H1 (cell line): ENCODE measurements at regions not wholly inside any gene's neighbourhood (a gene's known extent, or its start where the extent isn't known, plus 50 kb on each side); places are given as distances from the start of the nearest gene placed in this dataset.

Source experiments
- ASH2L ChIP-seq: fragments of 200-600, 300-600 bp; sonication (generic); IDR thresholded peaks from one replicate; pipeline ENCODE4 v1.7.1; 2017; ENCODE audit warnings: low read length
- BACH1 ChIP-seq: IDR thresholded peaks from 2 replicates; pipeline ENCODE4 v1.6.1; 2012; ENCODE audit warnings: low read length, improper control_type of control experiment
- CHD1 ChIP-seq: IDR thresholded peaks from 2 replicates; pipeline ENCODE4 v1.6.1; 2012; ENCODE audit warnings: low read depth, low read length, improper control_type of control experiment
- CHD7 ChIP-seq: fragments of 300-600 bp; sonication (generic); IDR thresholded peaks from 2 replicates; pipeline ENCODE4 v1.7.1; 2012; ENCODE audit warnings: low read length, moderate library complexity, mild to moderate bottlenecking, inconsistent platforms; ENCODE audit not compliant: insufficient replicate concordance
- CREB1 ChIP-seq: IDR thresholded peaks from 2 replicates; pipeline ENCODE4 v1.6.1; 2012; ENCODE audit warnings: inconsistent platforms
- HDAC6 ChIP-seq: IDR thresholded peaks from one replicate; pipeline ENCODE4 v1.7.1; 2012; ENCODE audit warnings: low read depth, mild to moderate bottlenecking, inconsistent platforms, low read length, moderate library complexity
- RBBP5 ChIP-seq: IDR thresholded peaks from 2 replicates; pipeline ENCODE4 v1.7.1; 2012; ENCODE audit warnings: low read depth, mild to moderate bottlenecking, inconsistent platforms, low read length, moderate library complexity, borderline replicate concordance
- RFX5 ChIP-seq: IDR thresholded peaks from 2 replicates; pipeline ENCODE4 v1.6.1; 2011; ENCODE audit warnings: low read depth, low read length, improper control_type of control experiment, borderline replicate concordance
- SP1 ChIP-seq: IDR thresholded peaks from 2 replicates; pipeline ENCODE4 v1.6.1; 2011; ENCODE audit warnings: low read depth, low read length
- SP4 ChIP-seq: IDR thresholded peaks from 2 replicates; pipeline ENCODE4 v1.6.1; 2012; ENCODE audit warnings: low read length, inconsistent platforms
- TAF1 ChIP-seq: IDR thresholded peaks from 2 replicates; pipeline ENCODE4 v1.6.1; 2011; ENCODE audit warnings: mild to moderate bottlenecking, low read depth, low read length
- TEAD4 ChIP-seq: IDR thresholded peaks from 2 replicates; pipeline ENCODE4 v1.6.1; 2012; ENCODE audit warnings: low read depth, low read length, inconsistent platforms, mixed read lengths

DNA sequence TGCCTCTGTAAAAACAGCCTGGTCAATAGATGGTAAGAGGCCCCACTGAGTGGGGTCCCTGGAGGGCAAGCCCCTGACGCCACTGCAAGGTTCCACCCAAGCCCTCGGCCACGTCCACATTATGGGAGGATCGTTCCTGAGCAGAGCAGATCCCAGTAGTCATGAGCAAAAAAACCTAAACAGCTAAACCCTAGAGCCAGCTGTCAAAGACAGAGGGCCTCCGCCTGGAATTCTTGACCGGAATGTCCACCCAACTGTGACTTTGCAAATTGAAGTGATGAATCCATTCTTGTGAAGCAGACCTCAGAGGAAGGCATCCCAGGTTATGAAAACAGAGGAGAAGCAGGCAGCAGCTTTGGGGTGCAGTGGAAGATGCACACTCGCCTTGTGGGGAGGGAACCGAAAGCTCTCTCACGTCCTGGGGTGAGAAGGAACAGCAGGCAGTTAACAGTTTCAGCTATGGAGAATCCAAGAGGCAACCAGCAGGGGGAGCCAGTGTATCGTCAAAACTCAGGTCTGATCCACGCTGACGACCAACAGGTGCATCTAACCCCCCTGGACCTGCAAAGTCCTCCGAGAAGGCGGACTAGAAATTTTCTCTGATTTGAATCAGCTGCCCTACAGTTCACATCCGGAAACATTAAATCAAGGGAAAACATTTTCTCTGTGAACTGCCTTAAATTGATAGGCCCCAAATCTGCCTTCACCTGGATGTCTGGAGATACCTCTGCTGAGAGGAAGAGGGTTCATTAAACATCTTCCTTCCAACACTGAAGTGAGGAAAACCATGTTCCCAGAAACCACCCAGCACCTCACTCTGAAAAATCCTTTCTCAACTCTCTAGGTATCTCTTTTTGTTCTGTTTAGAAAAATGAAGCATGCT is 139.1 kb upstream of the PFKP start (continued):
- no peak for TF ChIP-seq CHD7
- no peak for TF ChIP-seq ASH2L
- 0 out of 2 replicates have a peak, but pooled peaks have one; percentile 25 for TF ChIP-seq CREB1
- TF ChIP-seq SP1, result no peak
- TF ChIP-seq HDAC6, result no peak
- no peak for TF ChIP-seq RFX5
- no peak for TF ChIP-seq RBBP5
- peak; percentile 47; the same call in 1 of the 2 replicates for TF ChIP-seq TEAD4
- TF ChIP-seq BACH1, result no peak
- TF ChIP-seq CHD1, result no peak
- no peak for TF ChIP-seq TAF1
- TF ChIP-seq SP4, result no peak
